GM23338 (cell line): ENCODE measurements at regions not wholly inside any gene's neighbourhood (a gene's known extent, or its start where the extent isn't known, plus 50 kb on each side); places are given as distances from the start of the nearest gene placed in this dataset.

Source experiments
- ATAC-seq: fragments of 200-7000 bp; cut with Tn5 transposase; 3 replicates; pipeline ENCODE4 v1.9.1; 2020
- DNase-seq: peaks from one replicate; pipeline ENCODE4 v3.0.0-alpha.2; 2015; ENCODE audit warnings: low spot score
- H2AFZ ChIP-seq: fragments of 200-600 bp; sonication (generic); 2 replicates; pipeline ENCODE4 v1.8.0; 2016; ENCODE audit warnings: antibody characterized with exemption, mild to moderate bottlenecking, moderate library complexity
- H3F3A ChIP-seq: fragments of 200-600 bp; sonication (generic); replicated peaks from 2 replicates; pipeline ENCODE4 v1.8.0; 2017; ENCODE audit warnings: antibody characterized with exemption, mixed run types, low read depth
- H3K27ac ChIP-seq: fragments of 200-600 bp; sonication (generic); 2 replicates; pipeline ENCODE4 v1.6.1; 2016; ENCODE audit warnings: low read depth
- H3K27me3 ChIP-seq: fragments of 200-600 bp; sonication (generic); 2 replicates; pipeline ENCODE4 v1.8.0; 2016; ENCODE audit warnings: mild to moderate bottlenecking, mixed run types, moderate library complexity; ENCODE audit not compliant: insufficient read depth
- H3K36me3 ChIP-seq: fragments of 200-600 bp; sonication (generic); 2 replicates; pipeline ENCODE4 v1.8.0; 2016; ENCODE audit warnings: mild to moderate bottlenecking; ENCODE audit not compliant: insufficient read depth
- H3K4me1 ChIP-seq: fragments of 200-600 bp; sonication (generic); 2 replicates; pipeline ENCODE4 v1.8.0; 2016; ENCODE audit warnings: mild to moderate bottlenecking, moderate library complexity; ENCODE audit not compliant: insufficient read depth
- H3K4me2 ChIP-seq: fragments of 200-600 bp; sonication (generic); 2 replicates; pipeline ENCODE4 v1.7.1; 2017; ENCODE audit warnings: mixed run types
- H3K4me3 ChIP-seq: fragments of 200-600 bp; sonication (generic); 2 replicates; pipeline ENCODE4 v1.6.1; 2016; ENCODE audit warnings: mixed run types
- H3K79me2 ChIP-seq: fragments of 200-600 bp; sonication (generic); replicated peaks from 2 replicates; pipeline ENCODE4 v1.8.0; 2017; ENCODE audit warnings: mild to moderate bottlenecking; ENCODE audit not compliant: insufficient read depth
- H3K9me2 ChIP-seq: fragments of 200-600 bp; sonication (generic); 2 replicates; pipeline ENCODE4 v1.8.0; 2017; ENCODE audit not compliant: insufficient read depth
- H4K20me1 ChIP-seq: fragments of 200-600 bp; sonication (generic); replicated peaks from 2 replicates; pipeline ENCODE4 v1.8.0; 2017; ENCODE audit warnings: mild to moderate bottlenecking; ENCODE audit not compliant: insufficient read depth
- H3K27ac Mint-ChIP-seq: 2 replicates; pipeline ENCODE4 v1.8.0; 2020; ENCODE audit warnings: inconsistent platforms, mild to moderate bottlenecking, moderate library complexity, mixed read lengths
- H3K27me3 Mint-ChIP-seq: 3 replicates; pipeline ENCODE4 v1.8.0; 2022; ENCODE audit warnings: low read depth, mild to moderate bottlenecking, moderate library complexity, mixed read lengths, inconsistent platforms; ENCODE audit not compliant: insufficient read depth, poor library complexity
- H3K36me3 Mint-ChIP-seq: 3 replicates; pipeline ENCODE4 v1.8.0; 2021; ENCODE audit warnings: low read depth, mild to moderate bottlenecking, inconsistent platforms, moderate library complexity, mixed read lengths
- H3K4me1 Mint-ChIP-seq: 3 replicates; pipeline ENCODE4 v1.8.0; 2020; ENCODE audit warnings: mild to moderate bottlenecking, inconsistent platforms, mixed read lengths
- H3K4me3 Mint-ChIP-seq: 3 replicates; pipeline ENCODE4 v1.8.0; 2021; ENCODE audit warnings: moderate library complexity, mild to moderate bottlenecking, inconsistent platforms, mixed read lengths
- H3K9me3 Mint-ChIP-seq: 3 replicates; pipeline ENCODE4 v1.8.0; 2020; ENCODE audit warnings: moderate library complexity, mild to moderate bottlenecking, inconsistent platforms, mixed read lengths
- EZH2 ChIP-seq: fragments of 200-600 bp; sonication (generic); IDR thresholded peaks from one replicate; pipeline ENCODE4 v1.8.0; 2017; ENCODE audit warnings: antibody characterized with exemption, mild to moderate bottlenecking, low read depth; ENCODE audit not compliant: unreplicated experiment
- JUNB ChIP-seq: IDR thresholded peaks from one replicate; pipeline ENCODE4 v1.6.1; 2016; ENCODE audit warnings: antibody characterized with exemption; ENCODE audit not compliant: unreplicated experiment
- NANOG ChIP-seq: IDR thresholded peaks from 2 replicates; pipeline ENCODE4 v1.6.1; 2016; ENCODE audit warnings: antibody characterized with exemption, borderline replicate concordance
- POLR2AphosphoS5 ChIP-seq: IDR thresholded peaks from 2 replicates; pipeline ENCODE4 v1.6.1; 2016; ENCODE audit warnings: antibody characterized with exemption, low read depth
- ZNF114 ChIP-seq: fragments of 250-450 bp; sonication (Bioruptor Pico); IDR thresholded peaks from 2 replicates; pipeline ENCODE4 v1.5.0; 2020; ENCODE audit warnings: mild to moderate bottlenecking, moderate library complexity
- ZNF331 ChIP-seq: fragments of 250-450 bp; sonication (Bioruptor Pico); IDR thresholded peaks from 2 replicates; pipeline ENCODE4 v1.5.0; 2020; ENCODE audit warnings: low read depth, mild to moderate bottlenecking, moderate library complexity
- TF ChIP-seq, protein P1 (sequence below): IDR thresholded peaks from one replicate; pipeline ENCODE4 v1.6.1; 2018; ENCODE audit warnings: antibody characterized with exemption; ENCODE audit not compliant: unreplicated experiment
- TF ChIP-seq, protein P2 (sequence below): fragments of 250-450 bp; sonication (Bioruptor Pico); IDR thresholded peaks from 2 replicates; pipeline ENCODE4 v1.5.0; 2020; ENCODE audit warnings: mild to moderate bottlenecking, moderate library complexity
- TF ChIP-seq, protein P3 (sequence below): IDR thresholded peaks from 2 replicates; pipeline ENCODE4 v1.6.1; 2016; ENCODE audit warnings: antibody characterized with exemption

DNA sequence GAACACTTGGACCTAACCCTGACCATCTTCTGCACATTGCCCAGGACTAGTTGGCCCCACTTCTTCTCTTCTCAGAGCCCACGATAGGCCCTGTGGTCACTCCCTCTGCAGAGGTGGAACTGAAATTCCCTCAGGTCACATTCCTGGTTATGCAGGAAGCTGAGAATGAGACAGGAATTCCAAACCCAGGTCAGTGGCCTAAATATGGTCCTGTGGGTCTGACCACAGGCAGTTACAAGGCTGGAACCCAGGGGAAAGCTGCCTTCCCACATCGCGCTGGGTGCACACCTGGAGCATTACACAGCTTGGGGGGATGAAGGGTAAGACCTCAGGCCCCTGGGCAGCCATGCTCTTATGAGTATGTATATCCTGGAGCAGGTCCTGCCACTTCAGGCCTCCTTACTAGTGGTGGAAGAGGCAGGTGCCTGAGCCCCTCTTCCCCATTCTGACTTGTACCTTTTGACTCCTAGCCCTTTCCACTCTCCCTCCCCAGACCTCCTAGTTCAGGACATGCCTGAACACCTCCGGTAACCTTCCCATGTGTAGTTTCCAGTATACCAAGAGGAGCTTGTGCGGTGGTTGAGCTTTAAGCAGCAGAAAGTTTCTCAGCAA lies 173.5 kb downstream of the ASMT start:
- TF ChIP-seq POLR2AphosphoS5 (no peak), ZNF114 (CRISPR knock-in tag) (no peak), JUNB (no peak), NANOG (no peak), EZH2 (no peak), ZNF331 (no peak)
- TF ChIP-seq, protein P1, sequence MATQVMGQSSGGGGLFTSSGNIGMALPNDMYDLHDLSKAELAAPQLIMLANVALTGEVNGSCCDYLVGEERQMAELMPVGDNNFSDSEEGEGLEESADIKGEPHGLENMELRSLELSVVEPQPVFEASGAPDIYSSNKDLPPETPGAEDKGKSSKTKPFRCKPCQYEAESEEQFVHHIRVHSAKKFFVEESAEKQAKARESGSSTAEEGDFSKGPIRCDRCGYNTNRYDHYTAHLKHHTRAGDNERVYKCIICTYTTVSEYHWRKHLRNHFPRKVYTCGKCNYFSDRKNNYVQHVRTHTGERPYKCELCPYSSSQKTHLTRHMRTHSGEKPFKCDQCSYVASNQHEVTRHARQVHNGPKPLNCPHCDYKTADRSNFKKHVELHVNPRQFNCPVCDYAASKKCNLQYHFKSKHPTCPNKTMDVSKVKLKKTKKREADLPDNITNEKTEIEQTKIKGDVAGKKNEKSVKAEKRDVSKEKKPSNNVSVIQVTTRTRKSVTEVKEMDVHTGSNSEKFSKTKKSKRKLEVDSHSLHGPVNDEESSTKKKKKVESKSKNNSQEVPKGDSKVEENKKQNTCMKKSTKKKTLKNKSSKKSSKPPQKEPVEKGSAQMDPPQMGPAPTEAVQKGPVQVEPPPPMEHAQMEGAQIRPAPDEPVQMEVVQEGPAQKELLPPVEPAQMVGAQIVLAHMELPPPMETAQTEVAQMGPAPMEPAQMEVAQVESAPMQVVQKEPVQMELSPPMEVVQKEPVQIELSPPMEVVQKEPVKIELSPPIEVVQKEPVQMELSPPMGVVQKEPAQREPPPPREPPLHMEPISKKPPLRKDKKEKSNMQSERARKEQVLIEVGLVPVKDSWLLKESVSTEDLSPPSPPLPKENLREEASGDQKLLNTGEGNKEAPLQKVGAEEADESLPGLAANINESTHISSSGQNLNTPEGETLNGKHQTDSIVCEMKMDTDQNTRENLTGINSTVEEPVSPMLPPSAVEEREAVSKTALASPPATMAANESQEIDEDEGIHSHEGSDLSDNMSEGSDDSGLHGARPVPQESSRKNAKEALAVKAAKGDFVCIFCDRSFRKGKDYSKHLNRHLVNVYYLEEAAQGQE = no peak
- TF ChIP-seq, protein P2, sequence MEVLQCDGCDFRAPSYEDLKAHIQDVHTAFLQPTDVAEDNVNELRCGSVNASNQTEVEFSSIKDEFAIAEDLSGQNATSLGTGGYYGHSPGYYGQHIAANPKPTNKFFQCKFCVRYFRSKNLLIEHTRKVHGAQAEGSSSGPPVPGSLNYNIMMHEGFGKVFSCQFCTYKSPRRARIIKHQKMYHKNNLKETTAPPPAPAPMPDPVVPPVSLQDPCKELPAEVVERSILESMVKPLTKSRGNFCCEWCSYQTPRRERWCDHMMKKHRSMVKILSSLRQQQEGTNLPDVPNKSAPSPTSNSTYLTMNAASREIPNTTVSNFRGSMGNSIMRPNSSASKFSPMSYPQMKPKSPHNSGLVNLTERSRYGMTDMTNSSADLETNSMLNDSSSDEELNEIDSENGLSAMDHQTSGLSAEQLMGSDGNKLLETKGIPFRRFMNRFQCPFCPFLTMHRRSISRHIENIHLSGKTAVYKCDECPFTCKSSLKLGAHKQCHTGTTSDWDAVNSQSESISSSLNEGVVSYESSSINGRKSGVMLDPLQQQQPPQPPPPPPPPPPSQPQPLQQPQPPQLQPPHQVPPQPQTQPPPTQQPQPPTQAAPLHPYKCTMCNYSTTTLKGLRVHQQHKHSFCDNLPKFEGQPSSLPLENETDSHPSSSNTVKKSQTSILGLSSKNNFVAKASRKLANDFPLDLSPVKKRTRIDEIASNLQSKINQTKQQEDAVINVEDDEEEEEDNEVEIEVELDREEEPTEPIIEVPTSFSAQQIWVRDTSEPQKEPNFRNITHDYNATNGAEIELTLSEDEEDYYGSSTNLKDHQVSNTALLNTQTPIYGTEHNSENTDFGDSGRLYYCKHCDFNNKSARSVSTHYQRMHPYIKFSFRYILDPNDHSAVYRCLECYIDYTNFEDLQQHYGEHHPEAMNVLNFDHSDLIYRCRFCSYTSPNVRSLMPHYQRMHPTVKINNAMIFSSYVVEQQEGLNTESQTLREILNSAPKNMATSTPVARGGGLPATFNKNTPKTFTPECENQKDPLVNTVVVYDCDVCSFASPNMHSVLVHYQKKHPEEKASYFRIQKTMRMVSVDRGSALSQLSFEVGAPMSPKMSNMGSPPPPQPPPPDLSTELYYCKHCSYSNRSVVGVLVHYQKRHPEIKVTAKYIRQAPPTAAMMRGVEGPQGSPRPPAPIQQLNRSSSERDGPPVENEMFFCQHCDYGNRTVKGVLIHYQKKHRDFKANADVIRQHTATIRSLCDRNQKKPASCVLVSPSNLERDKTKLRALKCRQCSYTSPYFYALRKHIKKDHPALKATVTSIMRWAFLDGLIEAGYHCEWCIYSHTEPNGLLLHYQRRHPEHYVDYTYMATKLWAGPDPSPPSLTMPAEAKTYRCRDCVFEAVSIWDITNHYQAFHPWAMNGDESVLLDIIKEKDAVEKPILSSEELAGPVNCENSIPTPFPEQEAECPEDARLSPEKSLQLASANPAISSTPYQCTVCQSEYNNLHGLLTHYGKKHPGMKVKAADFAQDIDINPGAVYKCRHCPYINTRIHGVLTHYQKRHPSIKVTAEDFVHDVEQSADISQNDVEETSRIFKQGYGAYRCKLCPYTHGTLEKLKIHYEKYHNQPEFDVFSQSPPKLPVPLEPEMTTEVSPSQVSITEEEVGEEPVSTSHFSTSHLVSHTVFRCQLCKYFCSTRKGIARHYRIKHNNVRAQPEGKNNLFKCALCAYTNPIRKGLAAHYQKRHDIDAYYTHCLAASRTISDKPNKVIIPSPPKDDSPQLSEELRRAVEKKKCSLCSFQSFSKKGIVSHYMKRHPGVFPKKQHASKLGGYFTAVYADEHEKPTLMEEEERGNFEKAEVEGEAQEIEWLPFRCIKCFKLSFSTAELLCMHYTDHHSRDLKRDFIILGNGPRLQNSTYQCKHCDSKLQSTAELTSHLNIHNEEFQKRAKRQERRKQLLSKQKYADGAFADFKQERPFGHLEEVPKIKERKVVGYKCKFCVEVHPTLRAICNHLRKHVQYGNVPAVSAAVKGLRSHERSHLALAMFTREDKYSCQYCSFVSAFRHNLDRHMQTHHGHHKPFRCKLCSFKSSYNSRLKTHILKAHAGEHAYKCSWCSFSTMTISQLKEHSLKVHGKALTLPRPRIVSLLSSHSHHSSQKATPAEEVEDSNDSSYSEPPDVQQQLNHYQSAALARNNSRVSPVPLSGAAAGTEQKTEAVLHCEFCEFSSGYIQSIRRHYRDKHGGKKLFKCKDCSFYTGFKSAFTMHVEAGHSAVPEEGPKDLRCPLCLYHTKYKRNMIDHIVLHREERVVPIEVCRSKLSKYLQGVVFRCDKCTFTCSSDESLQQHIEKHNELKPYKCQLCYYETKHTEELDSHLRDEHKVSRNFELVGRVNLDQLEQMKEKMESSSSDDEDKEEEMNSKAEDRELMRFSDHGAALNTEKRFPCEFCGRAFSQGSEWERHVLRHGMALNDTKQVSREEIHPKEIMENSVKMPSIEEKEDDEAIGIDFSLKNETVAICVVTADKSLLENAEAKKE (CRISPR knock-in tag) = no peak
- TF ChIP-seq, protein P3, sequence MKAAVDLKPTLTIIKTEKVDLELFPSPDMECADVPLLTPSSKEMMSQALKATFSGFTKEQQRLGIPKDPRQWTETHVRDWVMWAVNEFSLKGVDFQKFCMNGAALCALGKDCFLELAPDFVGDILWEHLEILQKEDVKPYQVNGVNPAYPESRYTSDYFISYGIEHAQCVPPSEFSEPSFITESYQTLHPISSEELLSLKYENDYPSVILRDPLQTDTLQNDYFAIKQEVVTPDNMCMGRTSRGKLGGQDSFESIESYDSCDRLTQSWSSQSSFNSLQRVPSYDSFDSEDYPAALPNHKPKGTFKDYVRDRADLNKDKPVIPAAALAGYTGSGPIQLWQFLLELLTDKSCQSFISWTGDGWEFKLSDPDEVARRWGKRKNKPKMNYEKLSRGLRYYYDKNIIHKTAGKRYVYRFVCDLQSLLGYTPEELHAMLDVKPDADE = no peak
- Histone ChIP-seq H3F3A (no peaks in the 10 kb centered on the region), H3K79me2 (no peaks in the 10 kb centered on the region), H3K9me2 (peaks cover 19% of the 10 kb centered on the region), H3K27me3 (no peaks in the 10 kb centered on the region), H4K20me1 (no peaks in the 10 kb centered on the region), H2AFZ (no peak overlapping the region), H3K4me2 (no peak overlapping the region), H3K4me1 (no peaks in the 10 kb centered on the region), H3K36me3 (no peaks in the 10 kb centered on the region; the same call in 1 of the 2 replicates), H3K4me3 (no peak overlapping the region), H3K27ac (no peak overlapping the region)
- peaks cover 13% of the 10 kb centered on the region for H3K36me3 Mint-ChIP-seq
- no peaks in the 10 kb centered on the region for H3K4me1 Mint-ChIP-seq
- H3K27me3 Mint-ChIP-seq = peaks cover 9% of the 10 kb centered on the region
- ATAC-seq (no peak), DNase-seq (no peak)
- peaks cover 28% of the 10 kb centered on the region for H3K9me3 Mint-ChIP-seq
- no peak overlapping the region for H3K4me3 Mint-ChIP-seq
- H3K27ac Mint-ChIP-seq = no peak overlapping the region
